Keratinocyte (primary cell): ENCODE measurements at regions not wholly inside any gene's neighbourhood (a gene's known extent, or its start where the extent isn't known, plus 50 kb on each side); places are given as distances from the start of the nearest gene placed in this dataset.

Source experiments
- DNase-seq: peaks from one replicate; pipeline ENCODE4 v3.0.0-alpha.2; 2011; ENCODE audit warnings: low read depth, missing footprints, low spot score
- FAIRE-seq: peaks from 2 replicates; lab custom pipeline; 2011; peaks lifted over from hg19 to GRCh38; lab: Jason Lieb, UNC
- H2AFZ ChIP-seq: 2 replicates; pipeline ENCODE4 v1.6.0; 2012; ENCODE audit warnings: low read length, control low read depth, inconsistent platforms; ENCODE audit not compliant: control insufficient read depth
- H3K27ac ChIP-seq: 2 replicates; pipeline ENCODE4 v1.5.1; 2011; ENCODE audit warnings: low read length; ENCODE audit not compliant: control insufficient read depth, insufficient read depth
- H3K27me3 ChIP-seq: 3 replicates; pipeline ENCODE4 v1.6.0; 2011; ENCODE audit warnings: low read length; ENCODE audit not compliant: control insufficient read depth, insufficient read depth; ENCODE audit errors: extremely low read depth
- H3K36me3 ChIP-seq, 2 experiments: 2 replicates in 1 of 2; 3 replicates in 1 of 2; pipeline ENCODE4 v1.5.1; 2011; ENCODE audit warnings: low read length in 2 of 2, mild to moderate bottlenecking in 1 of 2; ENCODE audit not compliant: control insufficient read depth in 2 of 2, insufficient read depth in 2 of 2; ENCODE audit errors: extremely low read depth in 1 of 2
- H3K4me1 ChIP-seq: 3 replicates; pipeline ENCODE4 v1.5.1; 2011; ENCODE audit warnings: low read length; ENCODE audit not compliant: control insufficient read depth, insufficient read depth; ENCODE audit errors: extremely low read depth
- H3K4me2 ChIP-seq: 3 replicates; pipeline ENCODE4 v1.6.0; 2011; ENCODE audit warnings: low read depth, low read length; ENCODE audit not compliant: control insufficient read depth, insufficient read depth; ENCODE audit errors: extremely low read depth
- H3K4me3 ChIP-seq, 3 experiments: fragments of 200-600 bp in 1 of 3; sonication (generic) in 1 of 3; 2 replicates in 2 of 3; 3 replicates in 1 of 3; pipeline ENCODE4 v1.5.1; 2011 to 2016; ENCODE audit warnings: low read length in 3 of 3, mild to moderate bottlenecking in 3 of 3, control low read depth in 2 of 3, inconsistent platforms in 1 of 3, low read depth in 1 of 3, mixed read lengths in 1 of 3, mixed run types in 1 of 3, moderate library complexity in 1 of 3; ENCODE audit not compliant: control insufficient read depth in 2 of 3, insufficient read depth in 2 of 3; ENCODE audit errors: extremely low read depth in 1 of 3
- H3K79me2 ChIP-seq: 2 replicates; pipeline ENCODE4 v1.6.0; 2012; ENCODE audit warnings: low read length; ENCODE audit not compliant: control insufficient read depth, insufficient read depth
- H3K9ac ChIP-seq: 3 replicates; pipeline ENCODE4 v1.6.0; 2011; ENCODE audit warnings: low read length; ENCODE audit not compliant: control insufficient read depth, insufficient read depth; ENCODE audit errors: extremely low read depth
- H3K9me1 ChIP-seq: 3 replicates; pipeline ENCODE4 v1.6.0; 2011; ENCODE audit warnings: low read length; ENCODE audit not compliant: control insufficient read depth, insufficient read depth; ENCODE audit errors: extremely low read depth
- H3K9me3 ChIP-seq: 2 replicates; pipeline ENCODE4 v1.5.1; 2012; ENCODE audit warnings: low read depth, low read length; ENCODE audit not compliant: control insufficient read depth
- H4K20me1 ChIP-seq: 3 replicates; pipeline ENCODE4 v1.6.0; 2011; ENCODE audit warnings: low read length; ENCODE audit not compliant: control insufficient read depth, insufficient read depth; ENCODE audit errors: extremely low read depth
- CTCF ChIP-seq, 3 experiments: IDR thresholded peaks in 1 of 3; conservative IDR thresholded peaks in 1 of 3; optimal IDR thresholded peaks in 1 of 3; 2 replicates in 2 of 3; 3 replicates in 1 of 3; pipeline versions ENCODE3 to v1.5.1; 2011; ENCODE audit warnings: low read length in 3 of 3, mild to moderate bottlenecking in 3 of 3, moderate library complexity in 2 of 3, control low read depth in 1 of 3, inconsistent platforms in 1 of 3; ENCODE audit not compliant: insufficient read depth in 2 of 3; ENCODE audit errors: extremely low read depth in 1 of 3
- EZH2 ChIP-seq: IDR thresholded peaks from one replicate; pipeline ENCODE4 v1.6.1; 2012; ENCODE audit warnings: inconsistent platforms, mild to moderate bottlenecking, low read length, moderate library complexity
- dilution Hi-C: fragments of 300-500 bp; cut with MboI; formaldehyde crosslinking; loops from one replicate; pipeline ENCODE4 v1.7.0; 2020; ENCODE audit warnings: low sequenced_read_pairs; ENCODE audit not compliant: extremely low pct_ligation_motif_present

GRCh38 chr6:157767775-157768156 lies 55.3 kb upstream of the SNX9 start:
- H3K4me2 ChIP-seq = no peak overlapping the region
- no peak overlapping the region for H3K9ac ChIP-seq
- no peak for FAIRE-seq
- H3K9me3 ChIP-seq = no peaks in the 10 kb centered on the region
- no peak overlapping the region for H3K4me3 ChIP-seq
- TF ChIP-seq EZH2 (no peak), CTCF (optimal IDR thresholded peaks at IDR 0.05 in 1 of 3, IDR thresholded peaks at IDR 0.05 in 1 of 3, conservative IDR thresholded peaks at IDR 0.05 in 1 of 3; ENCODE audit: extremely low read depth in 1 of 3, insufficient read depth in 2 of 3, low read length in 3 of 3) (no peak)
- no peaks in the 10 kb centered on the region for H4K20me1 ChIP-seq
- H3K27ac ChIP-seq = no peak overlapping the region
- H2AFZ ChIP-seq = no peak overlapping the region
- H3K27me3 ChIP-seq = no peaks in the 10 kb centered on the region
- no peaks in the 10 kb centered on the region for H3K36me3 ChIP-seq
- no peak for DNase-seq
- no peaks in the 10 kb centered on the region for H3K79me2 ChIP-seq
- H3K4me1 ChIP-seq = peaks cover 38% of the 10 kb centered on the region
- dilution Hi-C loops = no loop called here
- H3K9me1 ChIP-seq = no peaks in the 10 kb centered on the region

- dilution Hi-C loops = no loop called here
- Histone ChIP-seq H3K36me3 (no peaks in the 10 kb centered on the region), H3K4me2 (no peak overlapping the region), H3K9me3 (no peaks in the 10 kb centered on the region), H3K4me3 (no peak overlapping the region), H4K20me1 (no peaks in the 10 kb centered on the region), H2AFZ (no peak overlapping the region), H3K27ac (no peak overlapping the region), H3K4me1 (peaks cover 33% of the 10 kb centered on the region), H3K9me1 (no peaks in the 10 kb centered on the region), H3K79me2 (no peaks in the 10 kb centered on the region), H3K27me3 (no peaks in the 10 kb centered on the region), H3K9ac (no peak overlapping the region)
- FAIRE-seq (no peak), DNase-seq (no peak)
- TF ChIP-seq EZH2 (no peak), CTCF (optimal IDR thresholded peaks at IDR 0.05 in 1 of 3, IDR thresholded peaks at IDR 0.05 in 1 of 3, conservative IDR thresholded peaks at IDR 0.05 in 1 of 3; ENCODE audit: extremely low read depth in 1 of 3, insufficient read depth in 2 of 3, low read length in 3 of 3) (no peak)
Observed at GRCh38 chr6:157768304-157768703, 54.7 kb upstream of the SNX9 start.
